ENCODE measurements at regions not wholly inside any gene's neighbourhood (a gene's known extent, or its start where the extent isn't known, plus 50 kb on each side); places are given as distances from the start of the nearest gene placed in this dataset.

- no peak for TF ChIP-seq POLR2A (IDR thresholded peaks at IDR 0.05)
- TF ChIP-seq, protein P1, sequence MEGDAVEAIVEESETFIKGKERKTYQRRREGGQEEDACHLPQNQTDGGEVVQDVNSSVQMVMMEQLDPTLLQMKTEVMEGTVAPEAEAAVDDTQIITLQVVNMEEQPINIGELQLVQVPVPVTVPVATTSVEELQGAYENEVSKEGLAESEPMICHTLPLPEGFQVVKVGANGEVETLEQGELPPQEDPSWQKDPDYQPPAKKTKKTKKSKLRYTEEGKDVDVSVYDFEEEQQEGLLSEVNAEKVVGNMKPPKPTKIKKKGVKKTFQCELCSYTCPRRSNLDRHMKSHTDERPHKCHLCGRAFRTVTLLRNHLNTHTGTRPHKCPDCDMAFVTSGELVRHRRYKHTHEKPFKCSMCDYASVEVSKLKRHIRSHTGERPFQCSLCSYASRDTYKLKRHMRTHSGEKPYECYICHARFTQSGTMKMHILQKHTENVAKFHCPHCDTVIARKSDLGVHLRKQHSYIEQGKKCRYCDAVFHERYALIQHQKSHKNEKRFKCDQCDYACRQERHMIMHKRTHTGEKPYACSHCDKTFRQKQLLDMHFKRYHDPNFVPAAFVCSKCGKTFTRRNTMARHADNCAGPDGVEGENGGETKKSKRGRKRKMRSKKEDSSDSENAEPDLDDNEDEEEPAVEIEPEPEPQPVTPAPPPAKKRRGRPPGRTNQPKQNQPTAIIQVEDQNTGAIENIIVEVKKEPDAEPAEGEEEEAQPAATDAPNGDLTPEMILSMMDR (IDR thresholded peaks at IDR 0.05) = no peak
These were observed 1392.9 kb downstream of the EFNB2 start for GRCh38 chr13:105142556-105142955.
